GM21619 (cell line): ENCODE measurements at regions not wholly inside any gene's neighbourhood (a gene's known extent, or its start where the extent isn't known, plus 50 kb on each side); places are given as distances from the start of the nearest gene placed in this dataset.
"Not testable (repeated sequence)": the region's sequence is repeated elsewhere in the genome, so short reads cannot be mapped to it uniquely, and the experiment has no call there.

Source experiments
- ATAC-seq: cut with Tn5 transposase; IDR thresholded peaks from one replicate; pipeline ENCODE4 v1.9.1; 2021; ENCODE audit not compliant: unreplicated experiment

DNA sequence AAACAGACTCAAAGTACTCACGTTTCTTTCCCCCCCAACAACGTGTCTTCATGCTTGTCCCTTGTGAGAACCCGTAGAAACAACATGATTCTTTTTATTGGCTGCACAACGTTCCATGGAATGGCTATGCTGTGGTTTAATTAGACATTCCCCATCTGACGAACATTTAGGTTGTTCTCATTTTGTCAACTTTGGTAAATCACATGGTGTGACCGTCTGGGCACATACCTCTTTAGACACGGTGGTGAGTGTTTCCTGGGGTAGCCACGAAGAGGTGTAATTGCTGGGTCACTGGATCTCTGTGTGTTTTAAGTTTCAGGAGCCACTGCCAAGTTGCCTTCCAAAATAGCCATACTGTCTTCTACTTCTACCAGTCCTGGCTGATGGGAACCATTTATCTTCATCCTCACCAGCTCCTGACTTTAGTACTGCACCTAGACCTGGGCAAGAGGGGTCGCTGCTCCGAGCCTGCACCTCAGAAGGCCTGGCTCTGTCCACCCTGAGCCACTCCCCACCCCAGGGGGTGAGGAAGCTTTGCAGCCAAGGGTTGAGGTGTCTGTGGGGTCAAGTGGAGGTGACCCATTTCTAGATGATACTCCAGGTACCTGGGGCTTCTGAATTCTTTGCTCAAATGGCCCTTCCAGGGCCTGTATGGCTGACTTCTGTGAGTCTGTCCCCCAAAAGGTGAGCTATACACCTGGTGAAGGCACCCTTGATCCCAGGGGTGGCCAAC, 84.7 kb downstream of the IRX5 start:
- no peak for ATAC-seq

DNA sequence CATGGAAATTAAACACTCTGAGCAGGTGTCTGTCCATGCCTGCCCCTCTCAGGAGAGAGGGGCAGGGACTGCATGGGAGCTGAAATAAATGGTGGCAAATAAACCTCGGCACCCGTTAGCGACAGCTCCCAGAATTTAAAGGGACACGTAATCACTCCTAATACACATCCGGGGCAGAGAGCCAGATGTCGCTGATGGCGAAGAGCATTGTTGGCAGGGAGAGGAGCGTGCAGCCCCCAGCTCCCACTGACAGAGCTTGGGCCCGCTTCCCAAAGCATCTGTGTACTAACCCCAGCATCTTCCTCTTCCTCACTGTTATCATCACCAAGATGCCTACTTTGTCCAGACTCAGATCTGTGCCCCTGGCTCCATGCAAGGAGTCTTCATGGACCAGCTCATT, 85.8 kb downstream of the IRX5 start:
- ATAC-seq: no peak

DNA sequence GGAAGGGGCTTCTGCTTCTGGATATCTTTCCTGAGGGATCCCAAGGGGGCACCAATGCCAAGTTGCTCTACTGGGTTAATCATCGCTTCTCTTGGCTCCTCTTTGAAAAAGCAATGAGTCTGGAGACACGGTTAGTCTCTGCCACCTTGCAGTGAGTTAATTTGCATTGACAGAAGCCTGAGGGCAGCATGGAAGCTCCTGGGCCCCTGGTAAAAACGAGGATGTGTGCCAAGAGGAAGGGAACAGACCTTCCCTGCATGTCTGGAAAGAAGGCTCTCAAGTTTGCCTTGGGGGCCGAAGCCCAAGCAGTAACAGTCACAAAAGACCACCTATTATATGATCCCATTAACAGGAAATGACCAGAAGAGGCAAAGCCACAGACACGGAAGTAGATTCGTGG, 86.7 kb downstream of the IRX5 start:
- ATAC-seq: no peak

DNA sequence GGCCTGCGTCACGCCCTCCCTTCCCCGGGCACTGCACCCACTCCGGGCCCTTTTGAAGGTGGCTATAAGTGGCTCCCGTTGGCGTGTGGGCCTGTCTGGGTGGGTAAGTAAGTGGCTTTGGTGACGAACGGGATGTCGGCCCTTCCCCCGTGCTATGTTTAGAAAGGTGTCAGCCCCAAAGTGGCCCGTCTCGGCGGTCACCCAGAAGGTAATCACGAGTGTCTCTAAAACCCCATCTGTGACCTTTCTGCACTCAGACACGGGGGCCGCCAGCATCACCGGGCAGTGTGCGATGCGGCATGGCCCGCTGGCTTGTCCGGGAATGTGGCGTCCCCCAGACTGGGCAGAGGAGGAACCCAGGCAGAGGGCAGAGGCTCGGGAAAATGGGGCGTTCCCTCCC, 88.2 kb downstream of the IRX5 start:
- ATAC-seq: no peak

DNA sequence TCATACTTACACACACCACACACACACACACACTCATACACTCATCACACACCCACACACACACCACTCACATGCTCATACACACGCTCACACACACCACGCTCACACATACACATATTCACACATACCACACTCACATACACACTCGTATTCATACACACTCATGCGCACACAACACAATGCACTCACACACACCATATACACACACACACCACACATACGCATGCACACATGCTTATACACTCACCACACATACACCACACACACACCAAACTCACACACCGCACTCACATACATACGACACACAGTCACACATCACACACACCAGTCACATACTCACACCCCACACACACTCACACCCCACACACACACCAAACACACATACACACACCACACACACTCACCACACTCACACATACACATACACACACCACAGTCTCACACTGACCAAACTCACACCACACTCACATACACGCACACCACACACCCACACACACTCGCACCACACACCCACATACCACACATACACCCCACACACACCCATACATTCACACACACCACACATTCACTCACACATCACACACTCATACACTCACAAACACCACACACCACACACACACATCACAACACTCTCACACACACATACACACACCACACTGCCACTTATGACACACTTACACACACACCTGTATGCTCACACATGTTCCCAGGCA, 88.9 kb downstream of the IRX5 start:
- no peak for ATAC-seq

DNA sequence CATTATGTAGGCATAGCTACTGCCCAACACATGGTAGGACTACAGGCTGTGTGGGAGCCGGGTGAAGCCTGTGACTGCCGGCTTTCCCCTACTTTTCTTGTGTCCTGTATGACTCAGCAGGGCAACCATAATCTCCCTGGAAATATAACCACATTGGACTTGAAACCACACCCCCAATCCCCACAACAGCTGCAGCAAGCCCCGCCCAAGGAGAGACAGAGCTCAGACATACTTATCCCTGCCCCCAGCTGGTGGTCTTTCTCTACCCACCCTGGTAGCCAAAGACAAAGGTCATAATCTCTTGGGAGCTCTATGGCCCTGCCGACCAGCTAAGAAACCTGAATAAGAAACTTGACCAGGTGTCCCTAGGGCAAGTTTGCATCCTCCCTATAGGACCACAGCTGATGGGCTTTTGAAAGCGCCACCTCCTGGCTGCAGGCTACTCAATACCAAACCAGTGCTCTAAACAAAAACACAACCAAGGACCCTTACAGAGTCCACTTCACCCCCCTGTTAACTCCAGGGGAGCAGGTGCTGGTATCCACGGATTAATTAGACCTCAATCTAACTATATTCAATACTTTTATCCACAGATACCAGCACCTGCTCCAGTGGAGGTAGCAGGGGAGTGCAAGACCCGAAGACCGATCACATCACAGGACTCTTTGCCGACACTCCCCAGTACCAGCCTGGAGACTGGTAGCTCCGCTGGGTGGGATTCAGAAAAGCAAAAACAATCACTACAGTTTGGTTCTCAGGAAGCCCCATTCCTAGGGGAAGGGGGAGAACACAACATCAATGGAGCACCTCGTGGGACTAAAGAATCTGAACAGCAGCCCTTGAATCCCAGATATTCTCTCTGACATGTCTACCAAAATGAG, 91.2 kb downstream of the IRX5 start:
- ATAC-seq: no peak

DNA sequence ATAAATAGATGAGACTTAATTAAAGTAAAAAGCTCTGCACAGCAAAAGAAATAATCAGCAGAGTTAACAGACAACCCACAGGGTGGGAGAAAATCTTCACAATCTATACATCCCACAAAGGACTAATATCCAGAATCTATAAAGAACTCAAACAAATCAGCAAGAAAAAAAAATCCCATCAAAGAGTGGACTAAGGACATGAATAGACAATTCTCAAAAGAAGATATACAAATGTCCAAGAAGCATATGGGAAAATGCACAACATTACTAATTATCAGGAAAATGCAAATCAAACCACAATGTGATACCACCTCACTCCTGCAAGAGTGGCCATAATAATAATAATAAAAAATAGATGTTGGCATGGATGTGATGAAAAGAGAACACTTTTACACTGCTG, 96.6 kb downstream of the IRX5 start:
- not testable (repeated sequence) for ATAC-seq

DNA sequence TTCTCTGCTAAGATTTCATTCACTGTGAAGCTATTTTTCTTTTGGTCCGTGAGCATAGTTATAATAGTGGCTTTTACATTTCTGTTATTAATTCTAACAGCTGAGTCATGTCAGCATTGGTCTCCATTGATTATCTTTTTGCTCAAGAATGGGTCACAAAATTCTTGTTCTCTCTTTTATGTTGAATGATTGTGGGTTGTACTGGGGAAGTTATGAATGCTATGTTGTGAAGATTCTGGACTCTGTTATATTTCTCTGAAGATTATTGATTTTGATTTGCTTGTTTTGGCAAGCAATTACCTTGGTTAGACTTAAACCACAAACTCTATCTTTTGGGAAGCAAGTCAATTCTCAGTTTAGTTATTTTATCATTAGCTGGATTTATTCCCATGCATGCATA, 98.8 kb downstream of the IRX5 start:
- ATAC-seq: no peak

DNA sequence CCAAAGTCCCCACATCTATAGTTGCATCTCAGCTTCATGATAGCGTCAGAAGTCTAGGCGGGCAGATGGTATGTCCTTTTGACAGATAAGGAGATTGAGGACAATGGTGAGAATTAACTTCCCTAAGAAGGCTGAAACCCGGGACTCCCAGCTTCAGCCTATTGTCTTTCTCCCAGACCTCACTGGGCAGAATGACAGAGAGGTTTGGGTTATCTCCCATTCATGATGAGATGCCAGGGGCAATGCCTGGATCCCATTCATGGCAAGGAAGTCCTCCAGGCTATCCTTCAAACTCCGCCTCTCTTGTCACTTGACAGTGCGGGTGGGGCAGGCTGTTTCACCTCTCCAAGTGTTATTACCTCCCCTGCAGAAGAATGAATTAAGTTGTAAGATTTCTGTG, 100.3 kb downstream of the IRX5 start:
- ATAC-seq: no peak

DNA sequence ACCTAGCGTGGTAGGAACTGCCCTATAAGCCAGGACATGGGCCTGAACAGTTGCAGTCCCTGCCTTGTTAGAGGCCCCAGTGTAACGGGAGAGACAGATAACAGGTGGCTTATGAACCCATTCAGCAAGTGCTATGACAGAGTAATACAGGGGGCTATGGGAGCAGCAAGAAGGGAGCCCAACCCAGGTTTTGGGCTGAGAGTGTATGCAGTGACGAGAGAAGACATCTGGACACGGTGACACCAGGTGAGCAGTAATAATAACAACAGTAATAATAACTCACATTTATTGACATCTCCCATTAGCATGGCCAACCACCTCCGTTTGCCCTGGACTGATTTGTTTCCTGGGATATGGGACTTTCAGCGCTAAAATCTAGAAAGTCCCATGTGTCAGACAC, 100.8 kb downstream of the IRX5 start:
- ATAC-seq: no peak

DNA sequence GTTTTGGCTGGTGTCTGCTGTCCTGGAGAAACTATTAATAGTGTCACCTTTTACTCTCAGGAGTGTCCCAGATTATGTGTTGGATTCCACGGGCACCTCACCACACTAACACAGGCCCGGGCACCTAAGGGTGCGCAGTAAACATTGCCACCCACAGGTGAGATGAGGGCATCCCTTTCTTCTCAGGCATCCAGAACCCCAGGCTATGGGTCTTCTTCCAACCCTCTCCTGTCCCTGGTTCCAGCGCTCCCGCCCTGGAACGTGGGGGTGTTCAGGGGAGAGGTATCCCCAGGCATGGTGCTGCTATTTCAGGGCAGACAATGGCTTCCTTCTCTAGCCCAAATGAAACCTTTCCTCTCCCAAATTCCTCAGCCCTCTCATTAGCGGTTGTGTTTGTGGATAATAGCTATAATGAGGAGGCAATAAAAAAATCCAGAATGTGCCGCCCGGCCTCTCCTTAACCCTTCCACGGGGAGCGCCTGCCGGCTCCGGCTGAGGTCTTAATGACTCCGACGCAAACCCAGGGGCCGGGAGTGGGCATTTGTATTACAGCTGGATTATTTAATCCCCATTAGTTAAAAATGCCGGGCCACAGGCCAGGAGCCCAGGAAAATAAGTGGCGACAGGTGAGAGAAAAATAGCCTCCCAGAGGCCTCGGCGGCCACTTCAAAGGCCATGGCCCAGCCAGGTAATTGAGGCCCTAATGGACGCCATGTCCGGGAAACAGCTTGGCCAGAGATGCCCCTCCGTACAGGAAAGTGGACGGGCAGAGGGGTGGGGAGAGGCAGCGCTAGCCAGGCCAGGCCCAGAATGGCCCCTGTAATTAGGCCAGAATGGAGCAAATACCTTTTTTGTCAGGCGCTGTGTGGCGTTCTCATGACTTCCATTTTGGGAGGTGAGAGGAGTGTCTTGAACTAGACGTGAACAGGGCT, 102.8 kb downstream of the IRX5 start:
- no peak for ATAC-seq

DNA sequence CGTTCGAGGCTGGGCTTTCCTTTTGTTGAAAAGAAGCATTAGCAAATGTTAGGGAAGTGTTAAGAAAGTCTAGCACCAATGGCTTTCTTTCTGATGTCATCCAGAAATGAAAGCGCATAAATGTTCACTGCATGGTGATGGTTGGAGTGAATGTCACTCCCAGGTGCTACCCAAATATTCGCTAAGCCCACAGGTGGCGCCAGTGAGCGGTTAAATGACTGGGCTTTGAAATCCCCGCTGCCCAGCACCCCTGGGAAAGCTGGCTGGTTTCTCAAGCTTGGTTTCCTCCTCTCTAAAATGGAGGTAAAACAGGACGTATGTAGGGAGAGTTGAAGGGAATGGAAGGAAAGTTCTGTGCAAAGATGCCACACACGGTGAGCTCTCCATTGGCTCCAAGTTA, 104.4 kb downstream of the IRX5 start:
- no peak for ATAC-seq

DNA sequence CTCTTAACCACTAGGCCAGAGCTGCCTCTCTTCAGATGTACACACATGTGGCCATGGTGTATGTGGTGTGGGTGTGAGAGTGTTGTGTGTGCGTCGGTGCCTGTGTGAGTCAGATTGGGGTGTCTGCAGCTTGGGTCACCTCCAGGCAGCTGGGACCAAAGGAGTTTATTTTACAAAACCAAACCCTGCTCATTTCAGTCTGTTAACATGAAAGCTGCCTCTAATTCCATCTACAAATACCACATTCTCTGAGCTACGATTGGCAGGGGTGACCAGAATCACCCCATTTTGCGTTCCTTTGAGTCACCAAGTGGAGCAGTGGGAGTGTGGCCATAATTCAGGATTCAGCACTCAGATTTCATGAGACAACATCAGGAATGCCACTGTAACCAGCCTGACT, 105.3 kb downstream of the IRX5 start:
- ATAC-seq: no peak

DNA sequence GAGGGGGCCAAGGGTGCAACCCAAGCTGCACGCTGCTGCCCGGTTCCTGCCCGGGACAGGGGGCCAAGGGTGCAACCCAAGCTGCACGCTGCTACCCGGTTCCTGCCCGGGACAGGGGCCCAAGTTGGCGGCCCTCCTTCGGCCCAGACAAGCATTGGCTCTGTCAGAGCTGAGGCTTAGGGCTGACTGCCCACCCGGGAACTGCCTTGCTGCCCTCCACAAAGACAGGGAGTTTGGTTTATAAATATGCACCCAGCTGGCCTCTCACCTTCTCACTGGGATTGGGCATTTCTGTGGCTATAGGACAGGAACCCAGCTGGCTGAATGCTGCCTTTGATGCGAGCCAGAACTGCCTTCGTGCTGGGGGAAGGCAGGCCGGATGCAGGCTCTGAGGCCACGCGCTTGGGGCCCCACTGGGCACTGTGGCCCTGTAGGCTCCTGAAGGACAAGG, 105.7 kb downstream of the IRX5 start:
- ATAC-seq: no peak

DNA sequence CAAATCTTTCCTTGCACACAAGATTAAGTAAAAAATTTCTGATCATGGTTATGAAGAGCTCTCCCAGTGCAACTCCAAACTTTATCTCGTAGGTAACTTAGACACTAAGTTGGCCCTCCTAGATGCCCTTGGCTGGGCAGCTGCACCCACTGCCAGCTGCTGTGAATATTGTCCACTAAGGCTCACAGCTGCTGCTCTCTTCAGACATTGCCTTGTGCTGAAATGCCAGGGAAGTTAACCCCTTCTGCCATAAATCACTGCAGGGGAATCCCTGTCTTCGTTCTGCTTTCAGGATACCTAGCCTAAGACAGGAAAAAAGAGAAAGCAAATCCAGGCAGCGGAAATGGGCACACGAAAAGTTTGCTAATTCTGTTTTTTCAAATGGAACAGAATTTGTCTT, 106.4 kb downstream of the IRX5 start:
- no peak for ATAC-seq

DNA sequence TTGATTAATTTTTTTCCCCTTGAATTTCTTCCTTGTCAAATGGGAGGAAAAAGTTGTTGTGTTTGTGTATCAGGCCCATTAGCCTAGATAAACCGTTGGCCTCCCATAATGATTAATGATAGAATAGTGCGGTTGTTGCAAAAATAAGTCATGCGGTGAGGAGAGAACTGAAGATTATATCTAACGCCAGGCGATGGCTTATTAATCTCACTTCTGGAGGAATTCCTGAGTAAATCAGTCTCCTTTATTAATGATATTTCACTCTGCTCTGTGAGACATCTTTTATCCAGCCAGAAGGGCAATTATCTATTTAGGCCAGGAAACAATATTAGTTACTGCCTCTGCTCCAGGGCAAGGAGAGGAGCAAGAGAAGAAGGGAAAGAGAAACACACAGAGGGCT, 107.3 kb downstream of the IRX5 start:
- no peak for ATAC-seq

DNA sequence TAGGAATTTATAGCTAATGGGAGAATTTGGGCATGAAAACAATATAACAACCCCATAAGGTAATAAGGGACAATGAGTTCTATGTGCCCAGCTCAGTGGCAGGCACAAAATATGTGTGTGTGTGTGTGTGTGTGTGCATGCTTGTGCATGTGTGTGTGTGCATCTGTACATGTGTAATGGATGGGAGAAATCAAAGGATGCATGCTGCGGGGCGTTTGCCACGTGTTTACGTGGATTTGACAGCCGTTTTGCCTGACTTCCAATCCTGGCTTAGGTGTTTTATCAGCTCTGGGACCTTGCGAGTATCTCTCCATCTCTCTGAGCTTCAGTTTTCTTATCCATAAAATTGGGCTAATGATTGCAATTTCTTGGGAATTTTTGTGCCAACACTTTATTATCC, 108.4 kb downstream of the IRX5 start:
- no peak for ATAC-seq

DNA sequence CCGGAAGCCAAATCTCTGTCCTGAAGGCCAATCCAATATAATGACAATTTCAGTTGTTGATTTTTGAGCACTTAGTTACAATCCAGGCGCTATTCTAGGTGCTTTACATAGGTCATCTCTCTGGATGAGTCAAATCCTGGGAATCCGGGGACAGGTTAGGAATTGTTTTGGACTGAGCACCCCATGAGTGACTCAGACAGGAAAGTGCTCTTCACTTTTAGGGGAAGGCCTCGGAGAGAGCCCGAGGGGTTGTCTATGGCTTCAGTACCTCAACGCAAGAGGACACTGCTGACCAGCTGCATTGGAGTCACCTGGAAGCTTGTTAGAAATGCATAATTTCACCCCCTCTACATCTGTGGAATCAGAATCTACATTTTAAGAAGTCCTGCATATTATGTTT, 108.8 kb downstream of the IRX5 start:
- ATAC-seq: no peak

DNA sequence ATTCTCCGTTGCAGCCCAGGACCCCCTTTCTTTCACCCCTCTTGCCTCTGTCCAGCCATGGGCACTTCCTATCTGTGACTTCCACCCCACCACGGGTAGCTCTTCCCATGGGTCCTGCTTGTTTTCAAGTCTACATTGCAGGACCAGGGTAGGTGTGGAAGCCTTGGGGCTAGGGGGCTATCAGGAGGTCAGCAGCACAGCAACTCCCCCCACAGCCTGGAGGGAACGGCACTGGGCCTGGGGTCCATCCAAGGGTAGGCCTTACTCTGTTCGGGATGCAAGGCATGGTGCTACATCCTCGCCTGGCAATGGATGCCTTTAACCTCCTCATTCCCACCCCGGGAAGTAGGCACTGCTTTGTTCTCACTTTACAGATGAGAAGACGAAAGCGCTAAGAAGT, 109.3 kb downstream of the IRX5 start:
- ATAC-seq: no peak

DNA sequence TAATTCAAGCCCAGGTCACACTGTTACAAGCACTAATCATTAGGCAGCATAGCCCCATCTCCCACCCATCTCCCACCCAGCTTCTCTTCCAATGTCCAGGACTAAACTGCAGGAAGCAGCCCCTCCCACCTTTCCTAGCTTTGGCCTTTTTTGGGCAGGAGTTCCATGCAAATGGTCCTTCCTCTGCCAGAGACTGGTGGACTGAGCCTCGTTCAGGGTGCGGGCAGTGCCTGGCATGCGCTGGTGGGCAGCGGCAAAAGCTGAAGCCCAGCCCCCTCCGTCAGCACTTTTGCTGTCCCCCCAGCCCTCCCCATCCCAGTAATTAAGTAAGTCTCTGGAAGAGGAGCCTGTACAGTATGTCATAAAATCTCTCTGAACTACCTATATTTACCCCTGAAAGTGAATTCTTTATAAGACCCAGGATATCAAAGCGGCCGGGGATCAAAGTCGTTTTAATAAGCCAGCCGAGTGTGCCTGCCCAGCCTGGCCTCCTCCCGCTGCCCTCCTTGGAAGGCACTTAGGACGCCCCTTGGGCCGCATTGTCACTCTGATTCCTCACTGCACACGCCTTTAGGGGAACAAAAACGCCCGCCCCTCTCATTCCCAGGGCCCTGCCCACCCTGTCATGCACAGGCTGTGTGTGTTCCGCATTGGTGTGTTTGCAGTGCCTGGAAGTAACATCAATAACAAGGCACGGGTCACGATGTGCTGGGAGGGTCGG, 109.9 kb downstream of the IRX5 start:
- no peak for ATAC-seq
